Panc1 (cell line): ENCODE measurements at regions not wholly inside any gene's neighbourhood (a gene's known extent, or its start where the extent isn't known, plus 50 kb on each side); places are given as distances from the start of the nearest gene placed in this dataset.

Experiments
- ATAC-seq: fragments of 200-7000 bp; cut with Tn5 transposase; 2 replicates; pipeline ENCODE4 v1.9.1; 2020; ENCODE audit warnings: mild to moderate bottlenecking, moderate library complexity
- BruUV-seq: library from RNA; stranded (reverse); fragments of 400-500 nt; replicated peaks from 2 replicates; lab custom pipeline; 2021; lab: Mats Ljungman, UMichigan
- CTCF ChIA-PET: fragments of 300-600 bp; sonication (Branson Sonifier 250); formaldehyde crosslinking; loops from one replicate; lab custom pipeline; 2022; ENCODE audit warnings: antibody characterized with exemption; lab: Charles Lee
- POLR2A ChIA-PET: fragments of 300-600 bp; sonication (Branson Sonifier 250); formaldehyde crosslinking; loops from one replicate; lab custom pipeline; 2022; ENCODE audit warnings: antibody characterized with exemption; lab: Charles Lee
- DNase-seq: peaks from one replicate; pipeline ENCODE4 v3.0.0-alpha.2; 2010; ENCODE audit warnings: low read depth, low spot score
- H3K27ac ChIP-seq: 2 replicates; pipeline ENCODE4 v1.5.1; 2011; ENCODE audit warnings: mild to moderate bottlenecking, low read length, inconsistent platforms
- H3K27me3 ChIP-seq: fragments of 200-500 bp; sonication (Bioruptor generic); 2 replicates; pipeline ENCODE4 v1.6.0; 2014; ENCODE audit warnings: low read length, inconsistent platforms; ENCODE audit not compliant: control insufficient read depth, insufficient read depth
- H3K36me3 ChIP-seq: fragments of 200-500 bp; sonication (Bioruptor generic); 2 replicates; pipeline ENCODE4 v1.5.1; 2014; ENCODE audit warnings: inconsistent platforms, mild to moderate bottlenecking, low read length, moderate library complexity; ENCODE audit not compliant: control insufficient read depth, insufficient read depth
- H3K4me1 ChIP-seq: 2 replicates; pipeline ENCODE4 v1.5.1; 2011; ENCODE audit warnings: inconsistent platforms, mild to moderate bottlenecking, low read length, moderate library complexity; ENCODE audit not compliant: control insufficient read depth, insufficient read depth
- H3K4me3 ChIP-seq, 2 experiments: 2 replicates each; pipeline ENCODE4 v1.5.1; 2011 to 2012; ENCODE audit warnings: low read depth in 2 of 2, low read length in 2 of 2, mild to moderate bottlenecking in 2 of 2, inconsistent platforms in 1 of 2, moderate library complexity in 1 of 2
- H3K9me3 ChIP-seq: fragments of 200-500 bp; sonication (Bioruptor generic); 2 replicates; pipeline ENCODE4 v1.5.1; 2014; ENCODE audit warnings: low read depth, mild to moderate bottlenecking, inconsistent platforms, low read length, moderate library complexity; ENCODE audit not compliant: control insufficient read depth, insufficient read depth
- CTCF ChIP-seq: fragments of 450-650 bp; IDR thresholded peaks from 2 replicates; pipeline ENCODE4 v1.5.1; 2017; ENCODE audit warnings: mild to moderate bottlenecking
- POLR2AphosphoS5 ChIP-seq: IDR thresholded peaks from 2 replicates; pipeline ENCODE4 v1.6.1; 2012; ENCODE audit warnings: mild to moderate bottlenecking, low read depth, low read length, moderate library complexity
- SIN3A ChIP-seq: IDR thresholded peaks from 2 replicates; pipeline ENCODE4 v1.6.1; 2012; ENCODE audit warnings: low read depth, mild to moderate bottlenecking, low read length, moderate library complexity, borderline replicate concordance; ENCODE audit not compliant: insufficient read depth
- TCF7L2 ChIP-seq: IDR thresholded peaks from 2 replicates; pipeline ENCODE4 v1.6.1; 2011; ENCODE audit warnings: mild to moderate bottlenecking, low read depth, low read length, inconsistent platforms
- in situ Hi-C: cut with HindIII; loops from 2 replicates; pipeline ENCODE4 v1.10.0; 2016; ENCODE audit warnings: low sequenced_read_pairs, low pct_unique_long_range_greater_than_20kb
- intact Hi-C: fragments of 100-400 bp; cut with micrococcal nuclease; formaldehyde crosslinking; loops from one replicate; pipeline ENCODE4 v1.10.0; 2022; ENCODE audit not compliant: unreplicated experiment
- TF ChIP-seq, protein P1 (sequence below), 2 experiments: IDR thresholded peaks; 2 replicates each; pipeline ENCODE4 v1.6.1; 2011 to 2012; ENCODE audit warnings: low read depth in 2 of 2, control low read depth in 1 of 2, low read length in 1 of 2, mild to moderate bottlenecking in 1 of 2, moderate library complexity in 1 of 2; ENCODE audit not compliant: insufficient read depth in 1 of 2

GRCh38 chr1:55287723-55288122 is 72.6 kb upstream of the USP24 start:
- no peak for DNase-seq
- Histone ChIP-seq H3K36me3 (no peaks in the 10 kb centered on the region), H3K4me1 (peaks cover 3% of the 10 kb centered on the region), H3K9me3 (no peaks in the 10 kb centered on the region), H3K27me3 (no peaks in the 10 kb centered on the region), H3K27ac (no peak overlapping the region), H3K4me3 (no peak overlapping the region)
- TF ChIP-seq SIN3A: no peak
- no TSS peak for BruUV-seq
- no peak for ATAC-seq
- in situ Hi-C loops: no loop called here
- POLR2A ChIA-PET: no interaction called here
- CTCF ChIA-PET: no interaction called here
- intact Hi-C loops: loop anchor here (10.0 kb wide), 1 partner anchor 1517 kb away; no protein-coding TSS in a partner anchor

DNA sequence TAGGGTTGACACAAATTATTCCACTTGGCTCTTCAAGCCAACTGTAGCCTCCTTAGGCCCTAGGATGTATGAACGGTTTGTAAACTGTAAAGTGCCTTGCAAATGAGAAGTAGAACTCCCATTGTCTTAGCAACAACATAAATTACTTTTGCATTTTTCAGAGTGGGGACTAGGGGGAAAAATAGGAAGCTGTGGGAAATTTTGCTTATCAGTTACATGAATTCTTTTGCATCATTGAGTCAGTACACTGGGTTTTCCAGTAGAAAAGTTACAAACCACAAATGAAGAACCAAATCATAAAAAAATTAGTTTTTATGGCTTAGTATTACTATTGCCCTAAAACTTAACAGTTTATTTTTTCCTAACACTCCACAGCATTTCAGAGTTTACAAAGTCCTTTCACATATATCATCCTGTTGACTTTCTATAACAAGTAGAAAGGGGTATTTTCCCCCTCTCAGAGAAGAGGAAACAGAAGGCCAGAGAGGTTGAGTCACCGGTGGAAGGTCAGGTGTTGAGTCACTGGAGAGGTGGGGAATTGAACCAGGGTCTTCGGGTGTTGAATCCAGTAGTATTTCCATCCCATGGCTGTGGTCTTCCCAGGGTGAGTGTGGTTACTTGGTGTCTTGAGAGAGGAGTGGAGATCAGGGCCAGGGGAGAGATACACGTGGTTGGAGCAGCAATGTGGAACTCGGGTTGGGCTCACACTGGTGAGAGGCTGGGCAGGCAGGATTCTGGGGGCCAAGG is 71.9 kb upstream of the USP24 start:
- TF ChIP-seq POLR2AphosphoS5 (no peak), SIN3A (no peak), CTCF (no peak), TCF7L2 (no peak)
- TF ChIP-seq, protein P1, sequence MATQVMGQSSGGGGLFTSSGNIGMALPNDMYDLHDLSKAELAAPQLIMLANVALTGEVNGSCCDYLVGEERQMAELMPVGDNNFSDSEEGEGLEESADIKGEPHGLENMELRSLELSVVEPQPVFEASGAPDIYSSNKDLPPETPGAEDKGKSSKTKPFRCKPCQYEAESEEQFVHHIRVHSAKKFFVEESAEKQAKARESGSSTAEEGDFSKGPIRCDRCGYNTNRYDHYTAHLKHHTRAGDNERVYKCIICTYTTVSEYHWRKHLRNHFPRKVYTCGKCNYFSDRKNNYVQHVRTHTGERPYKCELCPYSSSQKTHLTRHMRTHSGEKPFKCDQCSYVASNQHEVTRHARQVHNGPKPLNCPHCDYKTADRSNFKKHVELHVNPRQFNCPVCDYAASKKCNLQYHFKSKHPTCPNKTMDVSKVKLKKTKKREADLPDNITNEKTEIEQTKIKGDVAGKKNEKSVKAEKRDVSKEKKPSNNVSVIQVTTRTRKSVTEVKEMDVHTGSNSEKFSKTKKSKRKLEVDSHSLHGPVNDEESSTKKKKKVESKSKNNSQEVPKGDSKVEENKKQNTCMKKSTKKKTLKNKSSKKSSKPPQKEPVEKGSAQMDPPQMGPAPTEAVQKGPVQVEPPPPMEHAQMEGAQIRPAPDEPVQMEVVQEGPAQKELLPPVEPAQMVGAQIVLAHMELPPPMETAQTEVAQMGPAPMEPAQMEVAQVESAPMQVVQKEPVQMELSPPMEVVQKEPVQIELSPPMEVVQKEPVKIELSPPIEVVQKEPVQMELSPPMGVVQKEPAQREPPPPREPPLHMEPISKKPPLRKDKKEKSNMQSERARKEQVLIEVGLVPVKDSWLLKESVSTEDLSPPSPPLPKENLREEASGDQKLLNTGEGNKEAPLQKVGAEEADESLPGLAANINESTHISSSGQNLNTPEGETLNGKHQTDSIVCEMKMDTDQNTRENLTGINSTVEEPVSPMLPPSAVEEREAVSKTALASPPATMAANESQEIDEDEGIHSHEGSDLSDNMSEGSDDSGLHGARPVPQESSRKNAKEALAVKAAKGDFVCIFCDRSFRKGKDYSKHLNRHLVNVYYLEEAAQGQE (IDR thresholded peaks at IDR 0.05; ENCODE audit: insufficient read depth in 1 of 2, low read depth in 2 of 2, low read length in 1 of 2): no peak
- in situ Hi-C loops (no loop called here), intact Hi-C loops (loop anchor here (10.0 kb wide), 1 partner anchor 1518 kb away; no protein-coding TSS in a partner anchor)
- ChIA-PET CTCF (no interaction called here), POLR2A (no interaction called here)
- Histone ChIP-seq H3K36me3 (no peaks in the 10 kb centered on the region), H3K4me1 (peaks cover 3% of the 10 kb centered on the region), H3K27ac (no peak overlapping the region), H3K9me3 (no peaks in the 10 kb centered on the region), H3K4me3 (no peak overlapping the region), H3K27me3 (no peaks in the 10 kb centered on the region)
- no peak for DNase-seq
- no peak for ATAC-seq
- no TSS peak for BruUV-seq

DNA sequence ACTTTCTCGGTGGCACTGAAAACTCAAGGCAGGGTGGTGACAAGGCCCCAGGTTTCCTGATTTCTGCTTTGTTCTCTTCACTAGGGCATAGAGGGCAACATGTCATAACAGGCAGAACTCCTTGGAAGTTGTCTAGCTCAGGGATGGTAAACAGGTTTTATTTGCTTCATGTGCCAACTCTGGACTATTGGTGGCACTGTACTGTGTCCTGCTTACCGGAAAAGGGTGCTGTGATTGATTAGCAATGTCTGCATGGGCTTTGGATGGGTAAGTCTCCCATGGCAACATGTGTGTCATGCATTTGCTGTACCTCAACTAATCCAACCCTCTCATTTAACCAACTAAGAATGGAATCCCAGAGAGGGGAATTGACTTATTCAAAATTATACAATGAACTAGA is 70.7 kb upstream of the USP24 start:
- no peak for ATAC-seq
- H3K27me3 ChIP-seq: no peaks in the 10 kb centered on the region
- H3K36me3 ChIP-seq: no peaks in the 10 kb centered on the region
- ChIA-PET CTCF (interaction anchor here (0.6 kb wide), 1 partner anchor 40 kb away, joined by 3 read pairs; no protein-coding TSS in a partner anchor), POLR2A (no interaction called here)
- H3K9me3 ChIP-seq: no peaks in the 10 kb centered on the region
- intact Hi-C loops: loop anchor here (2.0 to 10.0 kb wide), 2 partner anchors 1299 to 1519 kb away; no protein-coding TSS in a partner anchor
- BruUV-seq: no TSS peak
- TF ChIP-seq CTCF: no peak
- TF ChIP-seq SIN3A: no peak
- TF ChIP-seq POLR2AphosphoS5: no peak
- no peak for TF ChIP-seq TCF7L2
- TF ChIP-seq, protein P1 (IDR thresholded peaks at IDR 0.05; ENCODE audit: insufficient read depth in 1 of 2, low read depth in 2 of 2, low read length in 1 of 2): no peak
- no peak for DNase-seq
- H3K4me1 ChIP-seq: peaks cover 3% of the 10 kb centered on the region
- no peak overlapping the region for H3K4me3 ChIP-seq
- in situ Hi-C loops: no loop called here
- peak overlapping the region; percentile 55; the same call in 1 of the 2 replicates for H3K27ac ChIP-seq
